ENCODE measurements at regions not wholly inside any gene's neighbourhood (a gene's known extent, or its start where the extent isn't known, plus 50 kb on each side); places are given as distances from the start of the nearest gene placed in this dataset.

- no peak for TF ChIP-seq REST (IDR thresholded peaks at IDR 0.05; ENCODE audit: unreplicated experiment)
- TF ChIP-seq ZNF114 (CRISPR knock-in tag; IDR thresholded peaks at IDR 0.05) = no peak
- no peak for TF ChIP-seq STAT1 (IDR thresholded peaks at IDR 0.05; ENCODE audit: unreplicated experiment)
- no peak for TF ChIP-seq ZNF331 (CRISPR knock-in tag; IDR thresholded peaks at IDR 0.05; ENCODE audit: low read depth)
- TF ChIP-seq EZH2 (IDR thresholded peaks at IDR 0.05; ENCODE audit: low read depth, unreplicated experiment) = no peak
- no peak for TF ChIP-seq JUNB (IDR thresholded peaks at IDR 0.05; ENCODE audit: unreplicated experiment)
- TF ChIP-seq EZH2phosphoT487 (IDR thresholded peaks at IDR 0.05; ENCODE audit: unreplicated experiment) = no peak
Measured at GRCh38 chr13:40155201-40155600, 499.7 kb downstream of the COG6 start (continued).

GRCh38 chr13:40158218-40158617 lies 502.8 kb downstream of the COG6 start:
- H3K36me3 Mint-ChIP-seq (ENCODE audit: low read depth) = no peaks in the 10 kb centered on the region
- Histone ChIP-seq H3K9me2 (ENCODE audit: insufficient read depth) (no peaks in the 10 kb centered on the region; the same call in 1 of the 2 replicates), H3K27ac (ENCODE audit: low read depth) (no peak overlapping the region), H3K4me1 (ENCODE audit: insufficient read depth) (no peaks in the 10 kb centered on the region), H3K79me2 (replicated peaks; ENCODE audit: insufficient read depth) (no peaks in the 10 kb centered on the region), H3F3A (replicated peaks; ENCODE audit: low read depth) (no peaks in the 10 kb centered on the region), H2AFZ (no peak overlapping the region), H3K4me2 (no peak overlapping the region), H3K4me3 (no peak overlapping the region), H4K20me1 (replicated peaks; ENCODE audit: insufficient read depth) (no peaks in the 10 kb centered on the region), H3K27me3 (ENCODE audit: insufficient read depth) (no peaks in the 10 kb centered on the region), H3K36me3 (ENCODE audit: insufficient read depth) (no peaks in the 10 kb centered on the region)
- H3K27me3 Mint-ChIP-seq (ENCODE audit: insufficient read depth, low read depth, poor library complexity) = no peaks in the 10 kb centered on the region
- TF ChIP-seq CREB1 (CRISPR knock-in tag; IDR thresholded peaks at IDR 0.05; ENCODE audit: low read depth) = no peak
- TF ChIP-seq ZNF462 (CRISPR knock-in tag; IDR thresholded peaks at IDR 0.05) = no peak
- TF ChIP-seq ETS1 (IDR thresholded peaks at IDR 0.05) = no peak
- H3K4me3 Mint-ChIP-seq = no peak overlapping the region
- H3K9me3 Mint-ChIP-seq = no peaks in the 10 kb centered on the region
- no peak for ATAC-seq
- no peak overlapping the region for H3K27ac Mint-ChIP-seq
- H3K4me1 Mint-ChIP-seq = no peaks in the 10 kb centered on the region
- DNase-seq (ENCODE audit: low spot score) = no peak

Measured in GM23338 (cell line).